IPS-18a (cell line): ENCODE measurements at regions not wholly inside any gene's neighbourhood (a gene's known extent, or its start where the extent isn't known, plus 50 kb on each side); places are given as distances from the start of the nearest gene placed in this dataset.

Experiments
- H3K27ac ChIP-seq: one replicate; pipeline ENCODE4 v1.5.1; 2013; ENCODE audit warnings: low read length
- H3K27me3 ChIP-seq: one replicate; pipeline ENCODE4 v1.6.1; 2013; ENCODE audit warnings: mild to moderate bottlenecking, low read length; ENCODE audit not compliant: control insufficient read depth, insufficient read depth
- H3K36me3 ChIP-seq: one replicate; pipeline ENCODE4 v1.6.1; 2013; ENCODE audit warnings: low read depth, low read length; ENCODE audit not compliant: control insufficient read depth
- H3K4me1 ChIP-seq: one replicate; pipeline ENCODE4 v1.6.1; 2013; ENCODE audit warnings: low read depth, low read length; ENCODE audit not compliant: control insufficient read depth
- H3K4me3 ChIP-seq: one replicate; pipeline ENCODE4 v1.5.1; 2013; ENCODE audit warnings: low read length
- H3K9ac ChIP-seq: one replicate; pipeline ENCODE4 v1.6.1; 2013; ENCODE audit warnings: mild to moderate bottlenecking, low read length, moderate library complexity
- H3K9me3 ChIP-seq: one replicate; pipeline ENCODE4 v1.6.1; 2013; ENCODE audit warnings: low read depth, low read length; ENCODE audit not compliant: control insufficient read depth

GRCh38 chrX:39753293-39753996, 344.3 kb downstream of the BCOR start:
- Histone ChIP-seq H3K4me1 (no peaks in the 10 kb centered on the region), H3K27me3 (no peaks in the 10 kb centered on the region), H3K4me3 (no peak overlapping the region), H3K27ac (no peak overlapping the region), H3K9ac (no peak overlapping the region), H3K36me3 (no peaks in the 10 kb centered on the region), H3K9me3 (no peaks in the 10 kb centered on the region)

DNA sequence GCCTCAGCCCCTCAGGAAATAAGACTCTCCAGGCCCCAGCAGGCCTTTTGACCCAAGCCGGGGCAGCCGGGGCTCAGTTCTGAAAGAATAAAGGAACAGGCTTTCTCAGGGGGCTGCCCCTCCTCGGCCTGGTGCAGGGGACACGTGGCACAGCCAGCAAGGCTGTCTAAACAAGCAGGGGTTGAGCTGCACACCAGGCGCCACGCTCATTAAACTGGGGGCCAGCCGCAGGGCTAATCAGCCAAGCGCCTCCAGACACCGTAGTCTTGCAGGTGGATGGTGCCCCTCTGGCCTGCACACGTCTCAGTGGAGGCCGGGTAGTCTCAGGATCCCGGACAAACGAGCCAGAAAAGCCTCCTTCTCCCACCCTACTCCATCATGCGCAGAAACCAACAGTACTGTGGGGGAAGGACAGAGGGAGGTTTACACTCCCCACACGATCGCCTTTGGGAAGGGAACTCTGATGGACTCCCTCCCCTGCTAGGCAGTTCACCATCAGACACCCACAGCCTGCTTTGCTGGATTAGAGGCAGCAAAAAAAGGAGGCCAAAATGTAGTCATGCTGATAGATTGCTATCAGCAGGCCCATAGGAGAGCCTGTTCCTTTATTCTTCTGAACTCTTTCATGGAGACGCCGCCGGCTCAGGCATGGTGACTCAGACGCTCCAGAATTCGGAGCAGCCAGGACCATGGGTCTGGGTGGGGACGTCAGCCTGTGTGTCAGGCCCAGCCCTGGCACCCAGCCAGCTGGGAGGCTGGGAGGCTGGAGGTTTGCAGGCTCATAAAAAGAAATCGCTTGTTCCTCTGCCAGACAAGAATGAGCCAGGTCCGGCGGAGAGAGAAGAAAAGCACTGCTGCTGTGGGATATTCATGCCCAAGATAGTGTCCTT, 342.4 kb downstream of the BCOR start:
- no peaks in the 10 kb centered on the region for H3K36me3 ChIP-seq
- H3K9ac ChIP-seq: no peak overlapping the region
- no peaks in the 10 kb centered on the region for H3K9me3 ChIP-seq
- H3K4me1 ChIP-seq: peaks cover 9% of the 10 kb centered on the region
- no peak overlapping the region for H3K27ac ChIP-seq
- H3K27me3 ChIP-seq: no peaks in the 10 kb centered on the region
- no peak overlapping the region for H3K4me3 ChIP-seq

GRCh38 chrX:39756086-39756883, 341.5 kb downstream of the BCOR start:
- Histone ChIP-seq H3K9ac (no peak overlapping the region), H3K27ac (no peak overlapping the region), H3K9me3 (no peaks in the 10 kb centered on the region), H3K4me1 (peaks cover 9% of the 10 kb centered on the region), H3K27me3 (no peaks in the 10 kb centered on the region), H3K36me3 (no peaks in the 10 kb centered on the region), H3K4me3 (no peak overlapping the region)

- no peak overlapping the region for H3K27ac ChIP-seq
- peaks cover 9% of the 10 kb centered on the region for H3K4me1 ChIP-seq
- H3K4me3 ChIP-seq: no peak overlapping the region
- no peaks in the 10 kb centered on the region for H3K27me3 ChIP-seq
- H3K9ac ChIP-seq: no peak overlapping the region
- no peaks in the 10 kb centered on the region for H3K9me3 ChIP-seq
- H3K36me3 ChIP-seq: no peaks in the 10 kb centered on the region
Observed at GRCh38 chrX:39757971-39758370, 339.8 kb downstream of the BCOR start.

- Histone ChIP-seq H3K9ac (no peak overlapping the region), H3K36me3 (no peaks in the 10 kb centered on the region), H3K4me1 (peaks cover 10% of the 10 kb centered on the region), H3K27me3 (no peaks in the 10 kb centered on the region), H3K4me3 (no peak overlapping the region), H3K27ac (no peak overlapping the region), H3K9me3 (no peaks in the 10 kb centered on the region)
Observed at GRCh38 chrX:39758791-39759525, 338.8 kb downstream of the BCOR start.

DNA sequence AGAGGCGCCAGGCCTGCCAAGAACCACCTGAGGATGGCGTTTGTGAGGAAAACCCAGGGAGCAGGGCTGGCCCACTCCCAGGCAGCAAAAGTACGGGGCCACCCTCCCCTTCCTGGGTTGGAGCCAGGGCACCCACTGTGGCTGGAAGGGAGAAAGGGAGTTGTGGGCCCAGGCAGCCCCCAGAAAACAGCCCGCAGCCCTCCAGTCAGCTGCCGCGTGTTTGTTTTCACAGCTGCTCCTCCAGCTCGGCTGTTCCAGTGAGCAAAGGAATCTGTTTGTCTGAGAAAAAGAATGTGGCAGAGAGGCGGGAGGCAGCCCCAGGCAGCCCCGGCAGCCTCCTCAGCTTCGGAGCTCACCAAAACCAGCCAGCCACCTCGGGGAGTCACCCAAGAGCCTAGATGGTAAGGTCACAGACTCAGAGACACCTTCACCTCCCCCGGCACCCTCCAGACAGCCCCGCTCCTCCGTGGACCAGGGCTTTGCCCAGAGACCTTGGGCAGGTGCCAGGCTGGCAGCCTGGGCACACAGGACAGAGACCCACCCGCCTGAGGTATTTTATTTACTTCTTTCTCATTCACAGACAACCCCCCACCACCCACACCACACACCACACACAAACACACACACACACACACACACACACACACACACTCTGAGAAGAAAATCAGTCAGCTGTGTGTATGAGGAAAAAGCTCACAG, 338.1 kb downstream of the BCOR start:
- no peaks in the 10 kb centered on the region for H3K27me3 ChIP-seq
- no peaks in the 10 kb centered on the region for H3K9me3 ChIP-seq
- H3K9ac ChIP-seq: no peak overlapping the region
- H3K27ac ChIP-seq: no peak overlapping the region
- H3K36me3 ChIP-seq: no peaks in the 10 kb centered on the region
- H3K4me1 ChIP-seq: peaks cover 17% of the 10 kb centered on the region
- H3K4me3 ChIP-seq: no peak overlapping the region

DNA sequence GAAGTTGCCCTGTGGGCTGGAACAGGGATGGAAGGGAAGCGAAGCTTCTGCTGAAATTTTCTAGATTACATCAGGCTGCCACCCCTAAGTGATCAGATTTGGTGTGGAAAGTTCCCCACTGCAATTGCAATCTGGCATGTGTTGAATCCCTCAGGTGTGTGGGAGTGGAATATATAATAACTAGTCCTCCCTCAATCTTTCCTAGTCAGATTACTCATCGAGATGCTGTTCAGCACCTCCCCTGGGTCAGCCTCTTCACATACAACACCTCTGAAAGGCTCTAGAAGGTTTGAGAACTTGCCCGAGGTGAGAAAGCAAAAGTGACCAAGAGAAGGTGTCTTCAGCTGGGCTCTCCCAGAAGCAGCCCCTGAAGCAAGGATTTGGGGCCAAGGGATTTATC, 336.8 kb downstream of the BCOR start:
- H3K36me3 ChIP-seq: no peaks in the 10 kb centered on the region
- peaks cover 28% of the 10 kb centered on the region for H3K4me1 ChIP-seq
- no peaks in the 10 kb centered on the region for H3K9me3 ChIP-seq
- H3K27ac ChIP-seq: no peak overlapping the region
- H3K27me3 ChIP-seq: no peaks in the 10 kb centered on the region
- no peak overlapping the region for H3K4me3 ChIP-seq
- H3K9ac ChIP-seq: no peak overlapping the region

DNA sequence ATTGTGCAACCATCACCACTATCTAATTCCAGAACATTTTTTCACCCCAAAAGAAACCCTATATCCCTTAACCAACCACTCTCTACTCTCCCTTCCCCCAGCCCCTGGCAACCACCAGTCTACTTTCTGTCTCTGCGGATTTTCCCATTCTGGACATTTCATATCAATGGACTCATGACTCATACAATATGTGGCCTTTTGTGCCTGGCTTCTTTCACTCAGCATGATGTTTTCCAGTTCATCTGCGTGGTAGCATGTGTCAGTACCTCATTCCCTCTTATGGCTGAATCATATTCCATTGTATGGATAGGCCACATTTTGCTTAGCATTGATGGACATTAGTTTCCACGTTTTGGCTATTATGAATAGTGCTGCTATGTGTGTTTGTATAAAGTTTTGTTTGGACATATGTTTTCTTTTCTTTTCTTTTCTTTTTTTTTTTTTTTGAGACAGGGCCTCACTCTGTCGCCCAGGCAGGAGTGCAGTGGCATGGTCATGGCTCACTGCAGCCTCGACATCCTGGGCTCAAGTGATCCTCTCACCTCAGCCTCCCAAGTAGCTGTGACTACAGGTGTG, 335.4 kb downstream of the BCOR start:
- H3K27me3 ChIP-seq: no peaks in the 10 kb centered on the region
- no peaks in the 10 kb centered on the region for H3K36me3 ChIP-seq
- H3K4me1 ChIP-seq: peaks cover 33% of the 10 kb centered on the region
- H3K4me3 ChIP-seq: no peak overlapping the region
- H3K9me3 ChIP-seq: no peaks in the 10 kb centered on the region
- H3K27ac ChIP-seq: no peak overlapping the region
- no peak overlapping the region for H3K9ac ChIP-seq

GRCh38 chrX:39764441-39764914, 333.3 kb downstream of the BCOR start:
- Histone ChIP-seq H3K4me3 (no peak overlapping the region), H3K4me1 (peaks cover 32% of the 10 kb centered on the region), H3K36me3 (no peaks in the 10 kb centered on the region), H3K9ac (no peak overlapping the region), H3K27me3 (no peaks in the 10 kb centered on the region), H3K9me3 (no peaks in the 10 kb centered on the region), H3K27ac (no peak overlapping the region)

DNA sequence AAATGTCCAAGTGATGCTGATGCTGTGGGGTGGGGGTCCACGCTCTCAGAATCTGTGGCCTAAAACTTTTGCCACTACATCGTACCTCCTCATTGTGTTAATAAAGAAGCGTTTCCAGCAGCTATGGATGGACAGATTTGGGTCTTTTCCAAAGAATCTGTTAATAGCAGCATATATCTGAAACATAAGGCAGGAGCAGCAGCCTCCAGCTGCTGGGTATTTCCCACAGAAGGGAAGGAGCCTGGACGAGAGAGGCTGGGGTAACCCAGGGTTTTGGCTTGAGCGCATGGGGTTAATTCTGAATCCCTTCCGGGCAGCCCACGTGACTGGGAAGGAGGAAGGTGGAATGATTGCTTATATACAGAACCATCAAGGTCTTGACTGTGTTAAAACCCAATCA, 332.4 kb downstream of the BCOR start:
- H3K4me1 ChIP-seq: peaks cover 24% of the 10 kb centered on the region
- H3K9ac ChIP-seq: no peak overlapping the region
- no peaks in the 10 kb centered on the region for H3K36me3 ChIP-seq
- no peak overlapping the region for H3K4me3 ChIP-seq
- no peak overlapping the region for H3K27ac ChIP-seq
- H3K27me3 ChIP-seq: no peaks in the 10 kb centered on the region
- H3K9me3 ChIP-seq: no peaks in the 10 kb centered on the region
